PFSK-1 (cell line): ENCODE measurements at regions not wholly inside any gene's neighbourhood (a gene's known extent, or its start where the extent isn't known, plus 50 kb on each side); places are given as distances from the start of the nearest gene placed in this dataset.

Source experiments
- FOXP2 ChIP-seq: optimal IDR thresholded peaks from 2 replicates; pipeline ENCODE3; 2011; ENCODE audit warnings: borderline replicate concordance, control low read depth, inconsistent platforms; ENCODE audit not compliant: insufficient read depth; ENCODE audit errors: extremely low read length, extremely low read depth
- POLR2AphosphoS5 ChIP-seq: IDR thresholded peaks from 2 replicates; pipeline ENCODE4 v1.6.1; 2012; ENCODE audit warnings: low read depth, mild to moderate bottlenecking, control low read depth, low read length, moderate library complexity
- REST ChIP-seq, 2 experiments: IDR thresholded peaks; 2 replicates each; pipeline versions ENCODE4 v1.6.1 to v1.8.0; 2011 to 2012; ENCODE audit warnings: low read depth in 2 of 2, low read length in 2 of 2, control low read depth in 1 of 2, inconsistent platforms in 1 of 2, mild to moderate bottlenecking in 1 of 2, moderate library complexity in 1 of 2; ENCODE audit not compliant: insufficient read depth in 1 of 2
- SIN3A ChIP-seq: IDR thresholded peaks from 2 replicates; pipeline ENCODE4 v1.6.1; 2012; ENCODE audit warnings: mild to moderate bottlenecking, low read length, moderate library complexity, borderline replicate concordance; ENCODE audit not compliant: insufficient read depth
- TAF1 ChIP-seq: IDR thresholded peaks from 2 replicates; pipeline ENCODE4 v1.6.1; 2012; ENCODE audit warnings: low read length, control low read depth, borderline replicate concordance; ENCODE audit not compliant: insufficient read depth

DNA sequence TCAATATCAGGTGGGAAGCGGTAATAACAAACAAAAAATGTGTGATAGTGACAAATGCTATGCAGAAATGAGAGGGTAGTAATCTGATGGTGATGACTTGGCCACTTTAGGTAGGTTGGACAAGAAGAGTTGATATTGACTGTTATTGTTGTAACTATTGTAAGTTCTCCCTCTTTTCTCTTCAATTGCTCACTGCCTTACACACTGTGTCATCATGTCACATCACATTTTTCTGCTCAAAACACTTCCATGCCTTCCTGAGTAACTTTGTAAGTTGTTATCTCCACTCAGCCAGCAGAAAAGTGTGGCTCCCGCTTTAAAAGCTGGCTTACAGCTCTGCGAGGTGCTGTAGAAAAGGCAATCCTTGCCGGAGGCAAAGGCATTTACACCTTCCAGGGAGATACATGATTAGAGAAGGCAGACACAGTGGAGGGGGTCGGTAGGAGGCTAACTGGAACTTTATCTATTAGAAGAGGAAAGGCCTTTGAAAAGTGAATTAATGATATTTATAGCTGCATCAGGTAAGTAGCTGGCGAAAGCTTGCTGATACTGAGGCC lies 85.2 kb upstream of the CLINT1 start:
- TF ChIP-seq TAF1 (no peak), POLR2AphosphoS5 (no peak), SIN3A (no peak), REST (IDR thresholded peaks at IDR 0.05; ENCODE audit: insufficient read depth in 1 of 2, low read depth in 2 of 2, low read length in 2 of 2) (no peak), FOXP2 (no peak)
